GM12874 (cell line): ENCODE measurements at regions not wholly inside any gene's neighbourhood (a gene's known extent, or its start where the extent isn't known, plus 50 kb on each side); places are given as distances from the start of the nearest gene placed in this dataset.

Experiments
- CTCF ChIP-seq: IDR thresholded peaks from 2 replicates; pipeline ENCODE4 v1.5.1; 2011; ENCODE audit warnings: low read depth, mild to moderate bottlenecking, control low read depth, low read length, moderate library complexity; ENCODE audit not compliant: insufficient read depth

DNA sequence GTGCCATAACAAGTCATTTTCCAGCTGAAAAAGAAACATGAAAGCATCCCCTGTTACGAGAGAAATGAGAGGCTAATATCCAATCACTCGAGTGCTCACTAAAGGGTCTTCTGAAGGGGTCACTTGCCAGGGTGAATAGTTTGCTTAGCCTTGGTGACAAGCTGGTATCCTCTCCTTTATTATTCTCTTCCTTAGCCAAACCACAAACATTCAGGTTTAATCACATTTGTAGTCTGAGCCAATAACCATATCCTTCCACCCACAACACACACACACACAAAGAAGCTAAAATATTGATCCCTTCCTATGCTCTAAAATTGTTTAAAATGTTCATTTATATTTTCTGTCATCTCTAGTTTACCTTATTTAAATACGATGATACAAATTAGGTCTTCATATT is 240.5 kb upstream of the TMCO5A start:
- no peak for TF ChIP-seq CTCF

DNA sequence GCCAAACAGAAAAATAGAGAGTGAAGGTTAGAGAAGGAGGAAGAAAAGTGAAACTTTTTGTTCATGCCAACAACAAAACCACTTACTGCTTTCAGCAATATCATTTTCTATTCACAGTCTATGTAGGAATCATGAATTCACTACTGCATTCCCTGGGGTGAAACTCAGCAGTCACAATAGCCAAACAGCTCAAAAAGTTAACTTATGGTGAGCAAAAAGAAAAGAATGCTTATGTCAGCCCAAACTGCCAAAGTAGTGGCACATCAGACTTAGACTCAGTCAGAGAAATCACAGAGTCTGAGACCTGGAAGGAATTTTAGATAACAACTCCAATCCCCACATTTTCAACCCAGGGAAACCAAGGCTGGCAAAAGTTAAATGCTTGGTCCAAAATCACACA is 238.7 kb upstream of the TMCO5A start:
- no peak for TF ChIP-seq CTCF

GRCh38 chr15:37698679-37699078 is 235.8 kb upstream of the TMCO5A start:
- no peak for TF ChIP-seq CTCF

DNA sequence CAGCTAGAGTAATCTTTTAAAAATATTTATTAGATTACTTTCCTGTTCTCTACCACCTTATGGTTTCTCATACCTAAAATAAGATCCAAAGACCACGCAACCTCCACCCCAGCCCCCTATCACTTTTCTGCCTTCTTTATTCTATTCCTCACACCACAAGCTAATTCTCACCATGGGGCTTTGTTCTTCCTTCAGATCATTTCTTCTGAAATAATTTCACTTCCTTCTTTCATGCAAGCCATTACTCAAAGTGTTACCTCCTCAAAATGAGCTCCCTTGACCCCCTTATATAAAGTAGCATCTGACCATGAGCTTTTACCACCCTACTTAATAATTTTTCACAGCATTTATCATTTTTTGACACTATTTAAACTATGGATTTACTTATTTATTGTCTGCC is 233.2 kb upstream of the TMCO5A start:
- TF ChIP-seq CTCF = no peak

DNA sequence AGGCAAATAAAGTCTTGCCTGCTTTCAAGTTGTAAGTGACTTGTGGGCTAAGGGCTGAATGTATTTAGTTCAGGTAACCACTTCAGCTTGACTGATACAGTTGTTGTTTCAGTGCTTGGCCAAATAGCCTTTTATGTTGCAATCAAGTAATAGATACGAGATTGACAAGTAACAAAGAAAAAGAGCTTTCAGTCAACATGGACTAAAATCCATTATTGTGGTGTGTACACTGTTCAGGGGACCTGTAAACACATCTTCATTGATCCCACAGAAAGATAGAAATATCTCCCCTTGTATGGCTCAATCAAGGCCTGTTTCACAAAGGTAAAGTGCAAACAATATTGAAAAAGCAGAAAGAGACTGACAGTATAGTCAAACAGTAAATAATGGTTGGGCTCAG is 224.8 kb upstream of the TMCO5A start:
- TF ChIP-seq CTCF = no peak

DNA sequence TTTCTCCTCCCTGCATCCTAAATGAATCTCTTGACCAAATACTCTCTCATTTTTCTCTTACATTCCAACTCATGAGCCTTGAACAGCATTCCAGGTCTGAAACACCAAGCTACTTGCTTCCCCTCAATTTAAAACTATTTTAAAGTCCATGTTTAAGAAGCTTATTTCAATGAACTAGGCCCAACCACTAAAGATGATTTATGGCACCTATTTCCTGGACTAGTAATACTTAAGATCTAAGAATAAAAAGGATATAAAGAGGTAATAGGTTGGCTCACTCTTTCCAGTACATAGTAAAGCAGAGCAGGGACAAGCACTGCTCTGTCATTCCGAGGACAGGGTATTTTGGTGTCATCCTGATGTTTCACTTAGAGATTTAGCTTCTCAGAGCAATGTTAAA is 219.3 kb upstream of the TMCO5A start:
- no peak for TF ChIP-seq CTCF

DNA sequence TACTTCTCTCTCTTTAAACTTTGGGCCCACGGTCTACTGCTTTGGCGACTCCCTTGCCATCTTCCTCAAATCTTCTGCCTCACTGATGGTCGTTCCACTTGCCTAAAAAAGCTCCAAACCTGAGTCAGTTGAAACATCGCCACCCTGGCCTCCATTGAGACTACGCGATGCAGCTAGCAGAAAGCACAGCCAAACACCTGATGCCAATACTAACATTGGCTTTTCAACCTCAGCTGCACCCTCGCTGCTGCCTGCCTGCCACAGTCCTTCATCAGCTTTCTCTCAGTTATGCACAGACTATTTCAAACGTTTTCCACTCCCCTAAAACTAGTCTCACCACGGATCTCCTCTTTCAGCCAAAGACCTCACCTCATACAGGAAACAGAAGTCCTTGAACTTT is 214.2 kb upstream of the TMCO5A start:
- no peak for TF ChIP-seq CTCF
